Large intestine (tissue), 3 donors: ENCODE measurements at regions not wholly inside any gene's neighbourhood (a gene's known extent, or its start where the extent isn't known, plus 50 kb on each side); places are given as distances from the start of the nearest gene placed in this dataset.
"Not testable (repeated sequence)": the region's sequence is repeated elsewhere in the genome, so short reads cannot be mapped to it uniquely, and the experiment has no call there.

Source experiments
- DNase-seq, 2 donors: peaks; one replicate each; pipeline versions ENCODE4 v3.0.0 to v3.0.0-alpha.2; 2013
- H3K27ac ChIP-seq: one replicate; pipeline ENCODE4 v1.5.1; 2013; ENCODE audit warnings: low read length
- H3K27me3 ChIP-seq: 2 replicates; pipeline ENCODE4 v1.6.1; 2013; ENCODE audit warnings: low read length; ENCODE audit not compliant: control insufficient read depth, insufficient read depth
- H3K36me3 ChIP-seq: 2 replicates; pipeline ENCODE4 v1.6.1; 2013; ENCODE audit warnings: low read length; ENCODE audit not compliant: control insufficient read depth, insufficient read depth
- H3K4me1 ChIP-seq: one replicate; pipeline ENCODE4 v1.6.1; 2013; ENCODE audit warnings: low read length; ENCODE audit not compliant: control insufficient read depth, insufficient read depth
- H3K4me3 ChIP-seq: one replicate; pipeline ENCODE4 v1.5.1; 2013; ENCODE audit warnings: low read length
- H3K9me3 ChIP-seq: one replicate; pipeline ENCODE4 v1.6.1; 2013; ENCODE audit warnings: mild to moderate bottlenecking, low read depth, low read length, moderate library complexity; ENCODE audit not compliant: control insufficient read depth
- WGBS: methylation state at CpG from one replicate; pipeline ENCODE4 v1.1.5; 2013; ENCODE audit warnings: low lambda C conversion rate; ENCODE audit not compliant: insufficient coverage; 5-methylcytosine and 5-hydroxymethylcytosine counted together

DNA sequence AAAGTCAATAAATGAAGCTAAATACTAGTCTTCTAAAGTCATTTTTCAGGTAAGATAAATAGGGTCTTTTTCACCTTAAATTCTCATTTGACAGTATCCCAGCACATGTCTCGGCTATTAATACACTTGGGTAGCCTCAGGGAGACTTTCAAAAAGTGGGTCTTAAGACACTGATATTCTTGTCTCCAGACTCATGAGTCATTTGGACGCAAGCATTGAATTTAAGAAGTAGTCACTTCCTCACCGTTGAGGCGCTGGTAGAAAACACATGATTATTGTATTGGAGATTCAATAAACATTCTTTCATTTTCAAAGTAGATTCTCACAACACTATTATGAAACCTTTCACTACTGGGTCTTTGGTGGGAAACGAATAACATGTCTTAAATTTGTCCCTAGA is 108.9 kb upstream of the SP8 start:
- WGBS, result 92% methylated on average over 2 of the region's 5 CpGs
- H3K27me3 ChIP-seq, result no peaks in the 10 kb centered on the region
- H3K27ac ChIP-seq, result no peak overlapping the region
- no peak for DNase-seq
- no peak overlapping the region for H3K4me3 ChIP-seq
- no peaks in the 10 kb centered on the region for H3K9me3 ChIP-seq
- H3K36me3 ChIP-seq, result no peaks in the 10 kb centered on the region
- no peaks in the 10 kb centered on the region for H3K4me1 ChIP-seq

DNA sequence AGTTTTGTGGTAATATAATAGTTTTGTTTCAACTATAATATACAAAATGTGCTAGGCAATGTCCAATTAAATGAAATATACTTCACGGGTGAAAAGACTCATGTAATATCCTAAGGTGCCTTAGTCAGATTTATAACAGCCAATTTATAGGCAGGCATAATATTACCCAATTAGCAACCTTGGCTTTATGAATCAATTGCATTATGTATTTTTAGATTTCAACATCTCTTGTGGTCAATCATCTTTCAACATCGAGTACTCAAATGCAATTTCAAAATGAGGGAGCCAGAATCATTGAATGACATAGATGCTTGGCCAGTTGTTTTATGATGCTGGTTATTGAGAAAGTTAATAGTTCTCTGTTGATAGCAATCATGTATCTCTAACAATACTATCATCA is 110.3 kb upstream of the SP8 start:
- no peak for DNase-seq
- Histone ChIP-seq H3K4me3 (no peak overlapping the region), H3K9me3 (no peaks in the 10 kb centered on the region), H3K36me3 (no peaks in the 10 kb centered on the region), H3K27me3 (no peaks in the 10 kb centered on the region), H3K27ac (no peak overlapping the region), H3K4me1 (no peaks in the 10 kb centered on the region)
- 100% methylated on average over 1 of the region's 2 CpGs for WGBS

GRCh38 chr7:20906801-20907453 is 120.2 kb upstream of the SP8 start:
- Histone ChIP-seq H3K9me3 (no peaks in the 10 kb centered on the region), H3K27ac (no peak overlapping the region), H3K27me3 (no peaks in the 10 kb centered on the region), H3K4me1 (no peaks in the 10 kb centered on the region), H3K36me3 (no peaks in the 10 kb centered on the region), H3K4me3 (no peak overlapping the region)
- no peak for DNase-seq
- 29% methylated on average over 2 of the region's 3 CpGs for WGBS

GRCh38 chr7:20911081-20911480 is 124.4 kb upstream of the SP8 start:
- DNase-seq, result no peak
- H3K27ac ChIP-seq, result no peak overlapping the region

DNA sequence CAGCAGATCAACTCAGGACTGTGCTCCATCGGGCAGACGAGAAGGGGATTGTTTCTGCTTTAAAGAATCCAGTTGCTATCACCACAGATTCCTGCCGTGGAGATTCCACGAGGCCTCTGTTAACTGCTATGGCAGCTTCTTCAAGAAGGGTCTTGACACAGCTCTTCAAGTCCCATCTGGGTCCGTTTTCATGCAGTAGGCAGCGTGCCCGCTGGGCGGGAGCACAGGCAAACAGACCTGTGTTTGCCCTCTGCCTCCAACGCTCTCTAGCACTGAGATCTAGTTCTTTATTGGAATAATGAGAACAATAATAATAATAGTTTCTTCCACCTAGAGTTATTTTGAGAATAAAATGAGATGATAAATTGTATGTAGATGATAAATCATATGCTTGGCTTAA is 127.2 kb upstream of the SP8 start:
- no CpG with 5 or more reads among the region's 9 CpGs for WGBS
- DNase-seq, result no peak
- no peaks in the 10 kb centered on the region for H3K27me3 ChIP-seq

More at GRCh38 chr7:20911081-20911480, 124.4 kb upstream of the SP8 start:
- WGBS, result no CpG with 5 or more reads among the region's 4 CpGs
- Histone ChIP-seq H3K9me3 (no peaks in the 10 kb centered on the region), H3K4me1 (no peaks in the 10 kb centered on the region), H3K4me3 (no peak overlapping the region), H3K27me3 (no peaks in the 10 kb centered on the region), H3K36me3 (no peaks in the 10 kb centered on the region)

GRCh38 chr7:20916311-20916710 is 129.6 kb upstream of the SP8 start:
- Histone ChIP-seq H3K36me3 (no peaks in the 10 kb centered on the region), H3K4me3 (no peak overlapping the region), H3K27me3 (no peaks in the 10 kb centered on the region), H3K27ac (no peak overlapping the region), H3K4me1 (no peaks in the 10 kb centered on the region), H3K9me3 (no peaks in the 10 kb centered on the region)
- no CpG with 5 or more reads among the region's 1 CpG for WGBS
- DNase-seq, result no peak

More for the DNA sequence above, 127.2 kb upstream of the SP8 start:
- no peak overlapping the region for H3K27ac ChIP-seq
- H3K4me1 ChIP-seq, result no peaks in the 10 kb centered on the region
- no peaks in the 10 kb centered on the region for H3K9me3 ChIP-seq
- H3K4me3 ChIP-seq, result no peak overlapping the region
- no peaks in the 10 kb centered on the region for H3K36me3 ChIP-seq

DNA sequence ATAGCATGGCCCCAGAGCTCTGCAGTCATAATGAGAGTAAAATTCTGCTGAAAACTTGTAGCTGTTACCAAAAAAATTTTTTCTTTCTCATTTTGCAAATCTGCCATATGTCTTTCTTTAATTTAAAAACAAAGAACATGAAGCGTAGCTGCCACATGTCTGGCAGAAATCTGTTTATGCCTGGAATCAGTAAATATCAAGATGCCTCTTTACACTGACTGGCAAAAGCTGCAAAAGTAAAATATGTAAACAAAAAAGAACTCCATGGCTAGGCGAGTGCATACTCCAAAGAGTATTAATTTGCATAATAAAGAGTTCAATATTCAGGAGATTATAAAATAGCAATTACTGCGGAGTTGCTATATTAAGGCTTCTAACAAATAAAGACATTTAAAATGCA is 130.9 kb upstream of the SP8 start:
- no peaks in the 10 kb centered on the region for H3K4me1 ChIP-seq
- H3K27ac ChIP-seq, result no peak overlapping the region
- no peak overlapping the region for H3K4me3 ChIP-seq
- 89% methylated on average over 2 of the region's 3 CpGs for WGBS
- H3K9me3 ChIP-seq, result no peaks in the 10 kb centered on the region
- H3K36me3 ChIP-seq, result no peaks in the 10 kb centered on the region
- H3K27me3 ChIP-seq, result no peaks in the 10 kb centered on the region
- DNase-seq, result no peak

DNA sequence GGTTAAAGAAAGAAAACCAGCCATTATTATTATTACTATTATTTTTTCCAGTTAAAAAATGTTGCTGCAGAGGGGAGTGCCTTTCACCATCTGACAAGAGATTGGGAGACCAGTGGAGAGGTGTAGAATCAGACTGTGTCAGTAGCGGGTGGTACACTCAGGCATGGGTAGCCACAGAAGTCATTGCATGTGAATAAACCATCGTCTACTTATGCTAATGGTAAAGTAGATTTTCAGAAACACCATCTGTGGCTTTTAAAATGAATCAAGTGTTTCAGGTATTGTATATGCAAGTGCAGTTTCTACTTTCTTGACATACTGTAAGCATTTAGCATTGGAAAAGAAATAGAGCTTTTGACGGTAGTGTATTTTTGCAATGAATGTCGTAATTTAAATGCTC is 131.5 kb upstream of the SP8 start:
- DNase-seq, result no peak

GRCh38 chr7:20927178-20927577 is 140.5 kb upstream of the SP8 start:
- H3K4me3 ChIP-seq, H3K9me3 ChIP-seq, H3K27ac ChIP-seq, H3K36me3 ChIP-seq, H3K27me3 ChIP-seq, H3K4me1 ChIP-seq, DNase-seq: not testable (repeated sequence)

More for the DNA sequence above, 131.5 kb upstream of the SP8 start:
- H3K27me3 ChIP-seq, result no peaks in the 10 kb centered on the region
- no CpG with 5 or more reads among the region's 4 CpGs for WGBS
- no peaks in the 10 kb centered on the region for H3K4me1 ChIP-seq
- no peak overlapping the region for H3K27ac ChIP-seq
- H3K36me3 ChIP-seq, result no peaks in the 10 kb centered on the region
- H3K4me3 ChIP-seq, result no peak overlapping the region
- H3K9me3 ChIP-seq, result no peaks in the 10 kb centered on the region

DNA sequence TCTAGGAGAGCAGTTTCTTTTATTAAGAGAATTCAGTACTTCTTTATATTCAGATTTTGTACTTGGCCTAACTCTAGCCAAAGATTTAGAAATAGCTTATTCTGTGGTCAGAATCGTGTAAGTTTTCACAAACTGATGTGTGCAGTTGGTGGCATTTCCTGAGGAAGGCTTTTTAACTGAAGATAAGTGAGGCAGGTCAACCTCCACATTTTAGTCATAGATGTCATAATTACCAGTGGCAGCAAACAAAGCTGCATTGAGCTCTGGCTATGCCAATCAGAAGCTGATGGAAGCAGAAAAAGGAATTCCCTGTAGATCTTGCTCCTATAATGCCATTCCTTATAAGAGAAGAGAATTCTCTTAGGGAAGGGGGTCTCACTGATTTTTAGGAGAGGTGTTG is 141.3 kb upstream of the SP8 start:
- WGBS, result no CpG with 5 or more reads among the region's 1 CpG
- Histone ChIP-seq H3K9me3 (no peaks in the 10 kb centered on the region), H3K27me3 (no peaks in the 10 kb centered on the region), H3K27ac (no peak overlapping the region), H3K4me1 (no peaks in the 10 kb centered on the region), H3K36me3 (no peaks in the 10 kb centered on the region), H3K4me3 (no peak overlapping the region)
- DNase-seq, result no peak

DNA sequence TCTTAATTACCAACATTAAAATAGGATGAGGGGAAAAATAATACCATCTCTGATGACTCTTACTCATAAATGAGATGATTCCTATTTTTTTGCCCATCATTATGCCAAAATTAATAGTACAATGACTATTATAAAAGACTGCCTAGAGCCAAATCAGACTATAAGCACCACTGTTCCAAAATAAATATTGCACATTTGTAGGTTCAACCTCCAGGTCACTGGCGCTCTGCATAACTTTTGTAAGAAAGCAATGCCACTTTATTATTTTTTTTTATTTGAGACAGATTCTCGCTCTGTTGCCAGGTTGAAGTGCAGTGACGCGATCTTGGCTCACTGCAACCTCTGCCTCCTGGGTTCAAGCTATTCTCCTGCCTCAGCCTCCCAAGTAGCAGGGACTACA is 142.5 kb upstream of the SP8 start:
- H3K9me3 ChIP-seq, result no peaks in the 10 kb centered on the region
- no peaks in the 10 kb centered on the region for H3K27me3 ChIP-seq
- DNase-seq, result no peak
- no peaks in the 10 kb centered on the region for H3K4me1 ChIP-seq
- H3K4me3 ChIP-seq, result no peak overlapping the region
- H3K27ac ChIP-seq, result no peak overlapping the region
- H3K36me3 ChIP-seq, result no peaks in the 10 kb centered on the region
- no CpG with 5 or more reads among the region's 4 CpGs for WGBS
